GM19025 (cell line): ENCODE measurements at regions not wholly inside any gene's neighbourhood (a gene's known extent, or its start where the extent isn't known, plus 50 kb on each side); places are given as distances from the start of the nearest gene placed in this dataset.
"Not testable (repeated sequence)": the region's sequence is repeated elsewhere in the genome, so short reads cannot be mapped to it uniquely, and the experiment has no call there.

Source experiments
- ATAC-seq: cut with Tn5 transposase; IDR thresholded peaks from one replicate; pipeline ENCODE4 v1.9.1; 2021; ENCODE audit warnings: mild to moderate bottlenecking, low read depth, moderate library complexity; ENCODE audit not compliant: unreplicated experiment

- ATAC-seq, result no peak
Measured at GRCh38 chr5:56733580-56733979, 81.8 kb upstream of the MAP3K1 start.

GRCh38 chr5:56732121-56732520, 83.2 kb upstream of the MAP3K1 start:
- no peak for ATAC-seq

- ATAC-seq, result not testable (repeated sequence)
Measured at GRCh38 chr5:56731473-56731872, 83.9 kb upstream of the MAP3K1 start.

GRCh38 chr5:56729488-56729887, 85.9 kb upstream of the MAP3K1 start:
- no peak for ATAC-seq

GRCh38 chr5:56725711-56726411, 89.5 kb upstream of the MAP3K1 start:
- no peak for ATAC-seq

GRCh38 chr5:56724857-56725256, 90.5 kb upstream of the MAP3K1 start:
- ATAC-seq, result not testable (repeated sequence)

- ATAC-seq, result no peak
Measured at GRCh38 chr5:56722317-56722716, 93.0 kb upstream of the MAP3K1 start.

- no peak for ATAC-seq
Measured at GRCh38 chr5:56717253-56717987, 97.9 kb upstream of the MAP3K1 start.

- ATAC-seq, result no peak
Measured at GRCh38 chr5:56715986-56716385, 99.4 kb upstream of the MAP3K1 start.

GRCh38 chr5:56712895-56713591, 102.3 kb upstream of the MAP3K1 start:
- ATAC-seq, result no peak

GRCh38 chr5:56710826-56711590, 104.3 kb upstream of the MAP3K1 start:
- no peak for ATAC-seq

- no peak for ATAC-seq
Measured at GRCh38 chr5:56706504-56706903, 108.8 kb upstream of the MAP3K1 start.

- ATAC-seq, result no peak
Measured at GRCh38 chr5:56705217-56705616, 110.1 kb upstream of the MAP3K1 start.

GRCh38 chr5:56703952-56704351, 111.4 kb upstream of the MAP3K1 start:
- ATAC-seq, result no peak

GRCh38 chr5:56700711-56701110, 114.6 kb upstream of the MAP3K1 start:
- ATAC-seq, result no peak

GRCh38 chr5:56699538-56699937, 115.8 kb upstream of the MAP3K1 start:
- no peak for ATAC-seq

GRCh38 chr5:56698463-56699381, 116.6 kb upstream of the MAP3K1 start:
- no peak for ATAC-seq

GRCh38 chr5:56696900-56697299, 118.4 kb upstream of the MAP3K1 start:
- ATAC-seq, result no peak

GRCh38 chr5:56693220-56693579, 122.1 kb upstream of the MAP3K1 start:
- no peak for ATAC-seq
